Sigmoid colon (tissue), 6 donors: ENCODE measurements at regions not wholly inside any gene's neighbourhood (a gene's known extent, or its start where the extent isn't known, plus 50 kb on each side); places are given as distances from the start of the nearest gene placed in this dataset.

ENCODE experiments used
- DNase-seq: peaks from one replicate; pipeline ENCODE4 v3.0.0-alpha.2; 2019
- H3K27ac ChIP-seq, 4 donors: fragments of 200-600 bp; sonication (generic); one replicate each; pipeline ENCODE4 v1.5.1; 2016 to 2019; ENCODE audit warnings: mild to moderate bottlenecking in 1 of 4
- H3K27me3 ChIP-seq, 3 donors: fragments of 200-600 bp; sonication (generic); one replicate each; pipeline ENCODE4 v1.5.1; 2019; ENCODE audit warnings: mild to moderate bottlenecking in 1 of 3
- H3K36me3 ChIP-seq, 4 donors: fragments of 200-600 bp; sonication (generic); one replicate each; pipeline ENCODE4 v1.5.1; 2016 to 2019
- H3K4me1 ChIP-seq, 4 donors: fragments of 200-600 bp; sonication (generic); one replicate each; pipeline ENCODE4 v1.5.1; 2017 to 2019
- H3K4me3 ChIP-seq, 4 donors: fragments of 200-600 bp; sonication (generic); one replicate each; pipeline ENCODE4 v1.5.1; 2017 to 2019; ENCODE audit warnings: mild to moderate bottlenecking in 2 of 4, moderate library complexity in 1 of 4
- H3K9me3 ChIP-seq, 4 donors: fragments of 200-600 bp in 3 of 4; sonication (generic) in 3 of 4; one replicate each; pipeline versions ENCODE4 v1.5.1 to v1.6.1; 2013 to 2019
- CTCF ChIP-seq, 4 experiments: fragments of 450-650 bp in 3 of 4; fragments of 200-600 bp in 1 of 4; IDR thresholded peaks; one replicate each; pipeline ENCODE4 v1.5.1; 2016 to 2019; ENCODE audit warnings: antibody characterized with exemption in 4 of 4, mild to moderate bottlenecking in 3 of 4, moderate library complexity in 2 of 4
- EP300 ChIP-seq, 4 donors: sonication (generic); formaldehyde crosslinking; IDR thresholded peaks; one replicate each; pipeline ENCODE4 v1.6.1; 2017; ENCODE audit warnings: antibody characterized with exemption in 4 of 4
- POLR2A ChIP-seq, 2 donors: fragments of 450-650 bp; IDR thresholded peaks; one replicate each; pipeline ENCODE4 v1.6.1; 2016; ENCODE audit warnings: antibody characterized with exemption in 2 of 2, mild to moderate bottlenecking in 2 of 2, moderate library complexity in 2 of 2
- POLR2AphosphoS5 ChIP-seq, 4 donors: sonication (generic); formaldehyde crosslinking; IDR thresholded peaks; one replicate each; pipeline ENCODE4 v1.6.1; 2017; ENCODE audit warnings: antibody characterized with exemption in 4 of 4
- WGBS, 2 donors: extraction: QIAGEN DNeasy Blood & Tissue Kit; methylation state at CpG; one replicate each; pipeline ENCODE4 v1.1.7; 2013; 5-methylcytosine and 5-hydroxymethylcytosine counted together
- intact Hi-C: fragments of 100-400 bp; cut with DNase I; formaldehyde crosslinking; loops from one replicate; pipeline ENCODE4 v1.15.1; 2023
- donor health status: healthy with polysubstance abuse.
- donor health status: healthy.

- Histone ChIP-seq H3K4me1 (no peaks in the 10 kb centered on the region), H3K9me3 (no peaks in the 10 kb centered on the region), H3K36me3 (no peaks in the 10 kb centered on the region), H3K4me3 (no peak overlapping the region), H3K27ac (no peak overlapping the region), H3K27me3 (no peaks in the 10 kb centered on the region)
- intact Hi-C loops, result no loop called here
- no peak for TF ChIP-seq POLR2AphosphoS5 (IDR thresholded peaks at IDR 0.05)
- TF ChIP-seq CTCF (IDR thresholded peaks at IDR 0.05), result no peak
- no peak for TF ChIP-seq EP300 (IDR thresholded peaks at IDR 0.05)
- TF ChIP-seq POLR2A (IDR thresholded peaks at IDR 0.05), result no peak
- no peak for DNase-seq
- WGBS, 2 donors, result 81 to 85% methylated on average over 4 of the region's 4 CpGs
Measured at GRCh38 chr12:107560899-107561285, 124.7 kb upstream of the PWP1 start.

- DNase-seq, result no peak
- Histone ChIP-seq H3K27ac (no peak overlapping the region), H3K9me3 (no peaks in the 10 kb centered on the region), H3K27me3 (no peaks in the 10 kb centered on the region), H3K4me1 (no peaks in the 10 kb centered on the region), H3K4me3 (no peak overlapping the region), H3K36me3 (no peaks in the 10 kb centered on the region)
- intact Hi-C loops, result no loop called here
- TF ChIP-seq CTCF (IDR thresholded peaks at IDR 0.05), result no peak
- no peak for TF ChIP-seq POLR2A (IDR thresholded peaks at IDR 0.05)
- no peak for TF ChIP-seq EP300 (IDR thresholded peaks at IDR 0.05)
- no peak for TF ChIP-seq POLR2AphosphoS5 (IDR thresholded peaks at IDR 0.05)
- 28 to 54% methylated on average over 3 of the region's 3 CpGs for WGBS, 2 donors
Measured at GRCh38 chr12:107564946-107565345, 120.7 kb upstream of the PWP1 start.

GRCh38 chr12:107565551-107565950, 120.0 kb upstream of the PWP1 start:
- no peak overlapping the region for H3K4me3 ChIP-seq
- H3K36me3 ChIP-seq, result no peaks in the 10 kb centered on the region
- H3K27ac ChIP-seq, result no peak overlapping the region
- intact Hi-C loops, result no loop called here
- no peak for TF ChIP-seq POLR2A (IDR thresholded peaks at IDR 0.05)
- TF ChIP-seq CTCF (IDR thresholded peaks at IDR 0.05), result no peak
- no peak for TF ChIP-seq POLR2AphosphoS5 (IDR thresholded peaks at IDR 0.05)
- TF ChIP-seq EP300 (IDR thresholded peaks at IDR 0.05), result no peak
- no peak for DNase-seq
- no peaks in the 10 kb centered on the region for H3K27me3 ChIP-seq
- 74 to 76% methylated on average over 5 of the region's 5 CpGs for WGBS, 2 donors
- H3K9me3 ChIP-seq, result no peaks in the 10 kb centered on the region
- H3K4me1 ChIP-seq, result no peaks in the 10 kb centered on the region

GRCh38 chr12:107567876-107568619, 117.6 kb upstream of the PWP1 start:
- Histone ChIP-seq H3K4me3 (no peak overlapping the region), H3K4me1 (no peaks in the 10 kb centered on the region), H3K9me3 (no peaks in the 10 kb centered on the region), H3K27ac (no peak overlapping the region), H3K27me3 (no peaks in the 10 kb centered on the region), H3K36me3 (no peaks in the 10 kb centered on the region)
- no peak for TF ChIP-seq EP300 (IDR thresholded peaks at IDR 0.05)
- TF ChIP-seq POLR2AphosphoS5 (IDR thresholded peaks at IDR 0.05), result no peak
- TF ChIP-seq POLR2A (IDR thresholded peaks at IDR 0.05), result no peak
- TF ChIP-seq CTCF (IDR thresholded peaks at IDR 0.05), result no peak
- WGBS, 2 donors, result 89 to 94% methylated on average over 6 of the region's 6 CpGs
- intact Hi-C loops, result no loop called here
- no peak for DNase-seq

GRCh38 chr12:107568718-107569117, 116.9 kb upstream of the PWP1 start:
- DNase-seq, result no peak
- intact Hi-C loops, result no loop called here
- no peak overlapping the region for H3K4me3 ChIP-seq
- H3K9me3 ChIP-seq, result no peaks in the 10 kb centered on the region
- H3K4me1 ChIP-seq, result no peaks in the 10 kb centered on the region
- WGBS, 2 donors, result 88 to 90% methylated on average over 5 of the region's 5 CpGs
- no peak overlapping the region for H3K27ac ChIP-seq
- no peaks in the 10 kb centered on the region for H3K27me3 ChIP-seq
- TF ChIP-seq POLR2AphosphoS5 (IDR thresholded peaks at IDR 0.05) (no peak), CTCF (IDR thresholded peaks at IDR 0.05) (no peak), POLR2A (IDR thresholded peaks at IDR 0.05) (no peak), EP300 (IDR thresholded peaks at IDR 0.05) (no peak)
- no peaks in the 10 kb centered on the region for H3K36me3 ChIP-seq
